HL-60 (cell line): ENCODE measurements at regions not wholly inside any gene's neighbourhood (a gene's known extent, or its start where the extent isn't known, plus 50 kb on each side); places are given as distances from the start of the nearest gene placed in this dataset.

Experiments
- POLR2AphosphoS5 ChIP-seq: IDR thresholded peaks from 2 replicates; pipeline ENCODE4 v1.6.1; 2012; ENCODE audit warnings: low read depth
- TF ChIP-seq, protein P1 (sequence below): IDR thresholded peaks from one replicate; pipeline ENCODE4 v1.5.1; 2011; ENCODE audit warnings: low read length, control low read depth, inconsistent platforms; ENCODE audit not compliant: insufficient read depth

DNA sequence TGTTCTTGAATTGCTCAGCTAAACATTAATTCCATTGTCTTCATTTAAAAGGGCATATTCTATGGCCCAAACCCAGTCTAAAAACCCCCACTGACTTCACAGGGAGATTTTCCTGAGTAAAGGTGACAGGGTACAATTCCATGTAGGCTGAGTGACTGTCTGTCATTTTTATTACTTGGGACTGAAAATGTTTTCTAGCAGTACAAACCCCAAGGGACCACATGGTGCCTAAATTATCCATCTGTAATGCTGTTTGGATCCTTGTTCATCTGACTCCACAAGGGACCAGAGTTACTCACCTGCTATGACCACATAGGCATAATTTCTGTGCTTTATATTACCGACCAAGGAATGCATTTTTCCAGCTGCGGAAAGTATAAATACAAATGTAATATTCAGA, 349.1 kb downstream of the ZNF608 start:
- no peak for TF ChIP-seq POLR2AphosphoS5
- TF ChIP-seq, protein P1, sequence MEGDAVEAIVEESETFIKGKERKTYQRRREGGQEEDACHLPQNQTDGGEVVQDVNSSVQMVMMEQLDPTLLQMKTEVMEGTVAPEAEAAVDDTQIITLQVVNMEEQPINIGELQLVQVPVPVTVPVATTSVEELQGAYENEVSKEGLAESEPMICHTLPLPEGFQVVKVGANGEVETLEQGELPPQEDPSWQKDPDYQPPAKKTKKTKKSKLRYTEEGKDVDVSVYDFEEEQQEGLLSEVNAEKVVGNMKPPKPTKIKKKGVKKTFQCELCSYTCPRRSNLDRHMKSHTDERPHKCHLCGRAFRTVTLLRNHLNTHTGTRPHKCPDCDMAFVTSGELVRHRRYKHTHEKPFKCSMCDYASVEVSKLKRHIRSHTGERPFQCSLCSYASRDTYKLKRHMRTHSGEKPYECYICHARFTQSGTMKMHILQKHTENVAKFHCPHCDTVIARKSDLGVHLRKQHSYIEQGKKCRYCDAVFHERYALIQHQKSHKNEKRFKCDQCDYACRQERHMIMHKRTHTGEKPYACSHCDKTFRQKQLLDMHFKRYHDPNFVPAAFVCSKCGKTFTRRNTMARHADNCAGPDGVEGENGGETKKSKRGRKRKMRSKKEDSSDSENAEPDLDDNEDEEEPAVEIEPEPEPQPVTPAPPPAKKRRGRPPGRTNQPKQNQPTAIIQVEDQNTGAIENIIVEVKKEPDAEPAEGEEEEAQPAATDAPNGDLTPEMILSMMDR = no peak
